ENCODE measurements at regions not wholly inside any gene's neighbourhood (a gene's known extent, or its start where the extent isn't known, plus 50 kb on each side); places are given as distances from the start of the nearest gene placed in this dataset.

DNA sequence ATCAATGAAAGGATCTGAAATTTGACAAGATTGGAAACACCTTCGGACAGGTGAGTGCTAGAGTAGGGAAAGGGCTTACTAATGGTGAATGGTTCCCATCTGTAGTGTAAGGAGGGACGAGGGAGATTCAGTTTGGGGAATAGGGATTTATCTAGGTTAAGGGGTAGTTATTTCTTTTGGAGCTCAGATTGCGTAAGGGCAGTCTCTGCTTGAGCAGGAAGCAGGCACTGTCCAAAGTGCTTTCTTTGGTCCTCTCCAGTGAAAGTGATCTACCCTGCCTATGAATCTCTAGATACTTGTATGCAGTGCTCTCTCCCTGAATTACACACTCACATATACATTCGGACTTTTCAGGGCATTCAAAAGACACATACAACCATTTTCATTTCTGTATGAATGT, 272.9 kb upstream of the FIGN start:
- Histone ChIP-seq H3K27me3 (no peaks in the 10 kb centered on the region), H3K27ac (no peak overlapping the region), H3K9me3 (no peaks in the 10 kb centered on the region), H3K36me3 (no peaks in the 10 kb centered on the region), H3K4me1 (no peaks in the 10 kb centered on the region), H3K4me3 (no peak overlapping the region)
- intact Hi-C loops (cut with DNase I; ENCODE audit: low total_unique reads), result no loop called here
- no peak for DNase-seq
- TF ChIP-seq, protein P1, sequence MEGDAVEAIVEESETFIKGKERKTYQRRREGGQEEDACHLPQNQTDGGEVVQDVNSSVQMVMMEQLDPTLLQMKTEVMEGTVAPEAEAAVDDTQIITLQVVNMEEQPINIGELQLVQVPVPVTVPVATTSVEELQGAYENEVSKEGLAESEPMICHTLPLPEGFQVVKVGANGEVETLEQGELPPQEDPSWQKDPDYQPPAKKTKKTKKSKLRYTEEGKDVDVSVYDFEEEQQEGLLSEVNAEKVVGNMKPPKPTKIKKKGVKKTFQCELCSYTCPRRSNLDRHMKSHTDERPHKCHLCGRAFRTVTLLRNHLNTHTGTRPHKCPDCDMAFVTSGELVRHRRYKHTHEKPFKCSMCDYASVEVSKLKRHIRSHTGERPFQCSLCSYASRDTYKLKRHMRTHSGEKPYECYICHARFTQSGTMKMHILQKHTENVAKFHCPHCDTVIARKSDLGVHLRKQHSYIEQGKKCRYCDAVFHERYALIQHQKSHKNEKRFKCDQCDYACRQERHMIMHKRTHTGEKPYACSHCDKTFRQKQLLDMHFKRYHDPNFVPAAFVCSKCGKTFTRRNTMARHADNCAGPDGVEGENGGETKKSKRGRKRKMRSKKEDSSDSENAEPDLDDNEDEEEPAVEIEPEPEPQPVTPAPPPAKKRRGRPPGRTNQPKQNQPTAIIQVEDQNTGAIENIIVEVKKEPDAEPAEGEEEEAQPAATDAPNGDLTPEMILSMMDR (IDR thresholded peaks at IDR 0.05), result no peak
- TF ChIP-seq POLR2A (IDR thresholded peaks at IDR 0.05), result no peak

DNA sequence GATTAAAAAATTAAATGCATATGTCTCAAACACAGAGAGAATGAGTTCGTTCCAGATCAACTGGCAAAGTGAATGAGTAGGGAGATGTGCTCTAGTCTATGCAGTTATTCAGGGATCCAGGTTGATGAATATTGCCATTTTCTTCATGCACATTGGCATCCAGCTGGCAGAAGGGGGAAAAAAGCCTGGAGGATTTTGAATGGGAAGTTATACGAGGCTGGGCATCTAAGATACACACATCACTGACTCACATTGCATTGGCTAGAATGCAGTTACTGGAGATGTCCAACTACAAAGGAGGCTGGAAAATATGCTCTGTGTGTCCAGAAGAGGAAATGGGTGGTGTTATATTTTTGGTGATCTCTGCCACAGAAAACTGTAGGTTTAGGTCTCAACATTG, 270.9 kb upstream of the FIGN start:
- intact Hi-C loops (cut with DNase I; ENCODE audit: low total_unique reads), result no loop called here
- TF ChIP-seq, protein P1 (IDR thresholded peaks at IDR 0.05), result no peak
- TF ChIP-seq POLR2A (IDR thresholded peaks at IDR 0.05), result no peak
- Histone ChIP-seq H3K4me1 (no peaks in the 10 kb centered on the region), H3K9me3 (no peaks in the 10 kb centered on the region), H3K27ac (no peak overlapping the region), H3K4me3 (no peak overlapping the region), H3K27me3 (no peaks in the 10 kb centered on the region), H3K36me3 (no peaks in the 10 kb centered on the region)
- DNase-seq, result no peak

DNA sequence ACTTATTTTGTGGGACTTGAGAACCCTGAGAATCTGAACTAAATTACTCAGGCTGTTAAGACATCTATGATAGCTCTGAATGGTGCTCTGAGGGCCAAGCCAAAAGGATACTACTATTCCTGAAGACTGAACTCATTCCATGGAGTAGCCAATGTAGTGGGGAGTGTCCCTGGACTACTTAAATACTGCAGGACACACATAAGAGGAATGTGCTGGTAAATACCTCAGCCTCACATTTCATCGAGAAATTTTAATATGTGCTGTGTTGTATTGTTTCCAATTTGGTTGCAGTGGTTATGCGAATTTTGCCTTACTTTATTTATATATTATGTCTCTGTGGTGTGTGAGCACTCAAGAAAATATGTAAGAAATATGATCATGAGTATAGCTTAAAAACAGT, 264.4 kb upstream of the FIGN start:
- no peak for DNase-seq
- TF ChIP-seq, protein P1 (IDR thresholded peaks at IDR 0.05), result no peak
- no peak for TF ChIP-seq POLR2A (IDR thresholded peaks at IDR 0.05)

DNA sequence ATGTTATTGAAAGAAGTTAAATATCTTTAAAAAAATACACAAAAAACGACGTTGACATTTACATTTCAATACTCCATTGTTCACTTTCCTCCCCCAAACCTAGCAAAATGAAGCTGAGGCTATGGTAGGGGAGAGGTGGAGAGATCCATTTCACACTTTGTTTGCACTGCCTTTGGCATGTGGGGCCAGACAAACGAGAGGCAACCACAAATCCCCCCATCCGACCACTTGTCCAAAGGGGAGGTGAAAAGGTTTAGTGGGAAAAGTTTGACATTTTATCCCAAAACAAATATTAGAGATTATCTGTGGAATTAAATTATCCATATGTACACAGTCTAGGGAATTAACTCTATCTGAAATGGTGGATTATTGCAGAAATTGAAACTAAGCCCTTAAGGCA, 261.7 kb upstream of the FIGN start:
- H3K4me3 ChIP-seq, result no peak overlapping the region
- DNase-seq, result no peak
- no peaks in the 10 kb centered on the region for H3K36me3 ChIP-seq
- no peak for TF ChIP-seq POLR2A (IDR thresholded peaks at IDR 0.05)
- TF ChIP-seq, protein P1 (IDR thresholded peaks at IDR 0.05), result no peak
- intact Hi-C loops (cut with DNase I; ENCODE audit: low total_unique reads), result no loop called here
- no peaks in the 10 kb centered on the region for H3K4me1 ChIP-seq
- no peaks in the 10 kb centered on the region for H3K9me3 ChIP-seq
- no peaks in the 10 kb centered on the region for H3K27me3 ChIP-seq
- no peak overlapping the region for H3K27ac ChIP-seq

More for the DNA sequence above, 264.4 kb upstream of the FIGN start:
- Histone ChIP-seq H3K4me1 (no peaks in the 10 kb centered on the region), H3K9me3 (no peaks in the 10 kb centered on the region), H3K27me3 (no peaks in the 10 kb centered on the region), H3K27ac (no peak overlapping the region), H3K4me3 (no peak overlapping the region), H3K36me3 (no peaks in the 10 kb centered on the region)
- intact Hi-C loops (cut with DNase I; ENCODE audit: low total_unique reads), result no loop called here

DNA sequence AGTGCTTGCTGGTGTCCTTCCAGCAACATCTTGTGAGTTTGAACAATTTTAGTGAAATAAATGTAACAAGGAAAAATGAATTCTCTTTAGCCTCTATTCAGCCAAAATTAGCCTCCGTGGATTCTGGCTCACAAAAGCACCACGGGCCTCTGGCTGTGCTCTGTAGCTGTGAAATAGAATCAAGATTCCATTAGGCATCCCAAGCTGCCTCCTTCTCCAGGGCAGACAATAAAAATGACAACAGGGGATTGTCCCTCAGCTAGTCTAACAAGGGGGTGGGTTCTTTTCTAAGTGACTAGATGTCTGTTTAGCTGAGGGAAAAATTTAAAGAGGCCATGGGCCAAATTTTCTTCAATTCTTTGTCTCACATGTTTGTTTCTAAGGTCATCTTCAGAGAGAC, 254.7 kb upstream of the FIGN start:
- Histone ChIP-seq H3K36me3 (no peaks in the 10 kb centered on the region), H3K9me3 (no peaks in the 10 kb centered on the region), H3K27ac (no peak overlapping the region), H3K4me1 (no peaks in the 10 kb centered on the region), H3K27me3 (no peaks in the 10 kb centered on the region), H3K4me3 (no peak overlapping the region)
- intact Hi-C loops (cut with DNase I; ENCODE audit: low total_unique reads), result no loop called here
- no peak for DNase-seq
- TF ChIP-seq POLR2A (IDR thresholded peaks at IDR 0.05), result no peak
- TF ChIP-seq, protein P1 (IDR thresholded peaks at IDR 0.05), result no peak
